T1000 (cell line): ENCODE measurements at regions not wholly inside any gene's neighbourhood (a gene's known extent, or its start where the extent isn't known, plus 50 kb on each side); places are given as distances from the start of the nearest gene placed in this dataset.
A peak's percentile ranks its signal among the peaks of the same experiment; 100 is the strongest.

Experiments used
- DNase-seq: peaks from one replicate; lab custom pipeline; 2025; ENCODE audit warnings: mixed read lengths; lab: John Stamatoyannopoulos, UW

DNA sequence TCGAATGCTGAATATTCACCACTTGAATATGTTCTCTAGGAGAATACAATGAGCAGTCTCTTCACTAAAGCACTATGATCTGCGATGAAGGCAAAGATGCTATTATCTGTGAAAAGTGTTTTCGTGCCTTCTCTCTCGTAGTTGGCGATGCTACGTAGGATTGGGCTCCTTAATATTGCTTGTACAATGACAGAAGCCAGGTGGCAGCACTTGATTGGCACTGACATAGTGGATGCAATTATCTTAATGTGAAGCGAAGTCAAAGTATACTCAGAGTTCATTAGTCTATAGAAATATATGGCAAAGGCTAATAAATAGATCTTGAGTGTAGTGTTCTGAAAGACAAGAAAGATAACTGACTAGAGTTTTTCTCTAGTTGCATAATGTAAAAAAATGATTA is 1135.7 kb upstream of the AGA start:
- DNase-seq = no peak

- DNase-seq = no peak
Observed at GRCh38 chr4:178595500-178596138, 1153.4 kb upstream of the AGA start.

DNA sequence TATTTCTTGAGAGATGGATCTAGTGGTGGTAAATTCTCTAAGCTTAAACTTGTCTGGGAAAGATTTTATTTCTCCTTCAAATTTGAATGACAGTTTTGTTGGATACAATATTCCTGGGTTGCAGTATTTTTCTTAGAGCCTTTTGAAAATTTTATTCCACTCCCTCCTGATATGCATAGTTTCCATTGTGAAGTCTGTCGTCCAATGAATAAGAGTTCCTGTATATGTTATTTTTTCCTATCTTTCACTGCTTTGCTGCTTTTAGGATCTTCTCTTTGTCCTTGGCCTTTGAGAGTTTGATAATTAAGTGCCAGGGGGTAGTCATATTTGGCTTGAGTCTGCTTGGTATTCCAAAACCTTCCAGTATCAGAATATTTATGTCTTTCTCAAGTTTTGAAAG is 1156.4 kb upstream of the AGA start:
- DNase-seq = no peak

DNA sequence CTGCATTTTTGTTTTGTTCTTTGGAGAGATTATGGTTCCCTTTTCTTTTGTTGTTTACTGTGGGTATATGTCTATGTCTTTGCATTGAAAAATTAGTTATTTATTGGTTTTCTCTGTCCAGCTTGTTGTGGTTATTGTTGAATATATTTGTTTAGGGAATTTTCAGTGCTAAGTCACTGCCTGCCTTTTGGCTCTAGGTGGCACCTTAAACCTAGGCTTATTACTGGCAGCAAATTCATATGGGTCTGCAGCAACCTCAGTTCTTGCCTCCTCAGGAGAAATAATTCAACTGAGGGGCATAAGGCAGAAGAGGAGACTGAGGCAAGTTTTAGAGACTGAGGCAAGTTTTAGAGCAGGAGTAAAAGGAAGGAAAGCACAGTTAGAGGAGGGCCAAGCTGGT is 1157.3 kb upstream of the AGA start:
- DNase-seq = no peak

DNA sequence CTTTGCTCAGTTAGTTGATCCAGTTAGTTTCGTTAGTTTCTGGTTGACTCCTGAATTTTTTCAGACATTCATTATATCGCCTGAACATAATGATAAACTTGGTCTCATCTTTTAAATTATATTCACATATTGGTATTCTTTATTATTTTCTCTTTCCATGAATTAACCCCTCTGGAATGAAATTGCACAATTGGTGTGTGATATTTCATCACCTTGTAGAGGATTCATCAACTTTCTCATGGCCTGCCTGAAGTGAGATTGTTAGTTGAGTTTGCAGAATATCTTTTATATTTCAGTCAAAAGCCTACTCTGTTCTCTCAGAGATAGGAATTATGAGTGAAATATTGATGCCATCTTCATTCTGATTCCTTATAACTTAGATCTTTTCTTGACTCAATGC is 1160.6 kb upstream of the AGA start:
- DNase-seq = no peak

- DNase-seq = no peak
Observed at GRCh38 chr4:178611062-178611461, 1168.8 kb upstream of the AGA start.

- DNase-seq = no peak
Observed at GRCh38 chr4:178612733-178613132, 1170.5 kb upstream of the AGA start.

DNA sequence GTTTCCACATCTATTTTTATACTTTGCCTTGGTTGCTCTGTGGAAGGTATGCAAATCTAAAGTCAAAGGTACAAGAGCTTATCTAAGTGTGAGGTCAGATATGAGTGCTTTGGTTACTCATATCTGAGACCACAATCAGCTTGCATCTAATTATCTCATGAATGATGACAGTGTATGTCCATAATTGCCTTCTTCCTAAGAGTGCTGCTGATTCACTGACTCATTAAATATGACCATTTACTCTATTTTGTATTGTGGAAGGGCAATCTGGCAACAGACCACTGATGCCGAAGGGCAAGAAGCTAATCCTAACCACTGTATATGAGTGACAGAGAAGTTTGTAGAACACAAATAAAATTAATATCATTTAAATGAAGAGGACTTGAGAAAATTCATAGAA is 1190.2 kb upstream of the AGA start:
- DNase-seq = peak; percentile 39

DNA sequence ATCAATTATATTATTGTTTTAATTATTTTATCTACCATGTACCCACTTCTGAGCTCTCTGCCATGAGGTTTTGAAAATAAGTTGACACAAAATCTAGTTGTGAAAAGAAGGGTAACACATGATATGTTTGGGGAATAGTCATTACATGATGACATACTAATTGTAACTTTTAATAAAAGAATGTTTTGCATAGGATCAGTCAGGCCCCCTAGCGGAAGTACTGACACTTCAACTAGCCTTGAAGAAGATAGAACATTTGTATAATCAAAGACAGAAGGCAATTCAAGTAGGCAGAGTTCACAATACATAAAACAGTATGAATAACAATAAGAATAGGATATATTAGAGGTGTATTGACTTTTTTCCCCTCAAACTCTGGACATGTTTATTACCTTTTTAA is 1191.0 kb upstream of the AGA start:
- no peak for DNase-seq

GRCh38 chr4:178664621-178665020 is 1222.4 kb upstream of the AGA start:
- no peak for DNase-seq

GRCh38 chr4:178665916-178666315 is 1223.7 kb upstream of the AGA start:
- no peak for DNase-seq

GRCh38 chr4:178671766-178672165 is 1229.5 kb upstream of the AGA start:
- no peak for DNase-seq

DNA sequence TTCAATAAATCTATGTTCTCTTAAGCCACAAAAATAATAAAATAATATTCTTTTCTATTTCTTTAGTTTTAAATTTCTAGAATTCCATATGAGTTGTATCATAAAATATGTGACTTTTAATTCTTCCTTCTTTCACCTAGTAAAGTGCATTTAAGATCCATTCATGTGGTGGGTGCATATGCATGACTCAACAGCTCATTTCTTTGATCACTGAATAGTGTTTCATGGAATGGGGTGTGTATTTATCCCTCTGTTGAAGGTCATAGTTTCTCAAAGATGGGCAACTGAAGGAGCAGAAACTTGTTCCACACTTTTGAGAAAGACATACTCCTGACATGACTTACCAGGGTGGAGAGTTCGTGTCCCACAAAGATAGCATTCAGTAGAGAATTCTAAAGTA is 1230.3 kb upstream of the AGA start:
- DNase-seq = no peak

- no peak for DNase-seq
Observed at GRCh38 chr4:178681871-178682270, 1239.6 kb upstream of the AGA start.

DNA sequence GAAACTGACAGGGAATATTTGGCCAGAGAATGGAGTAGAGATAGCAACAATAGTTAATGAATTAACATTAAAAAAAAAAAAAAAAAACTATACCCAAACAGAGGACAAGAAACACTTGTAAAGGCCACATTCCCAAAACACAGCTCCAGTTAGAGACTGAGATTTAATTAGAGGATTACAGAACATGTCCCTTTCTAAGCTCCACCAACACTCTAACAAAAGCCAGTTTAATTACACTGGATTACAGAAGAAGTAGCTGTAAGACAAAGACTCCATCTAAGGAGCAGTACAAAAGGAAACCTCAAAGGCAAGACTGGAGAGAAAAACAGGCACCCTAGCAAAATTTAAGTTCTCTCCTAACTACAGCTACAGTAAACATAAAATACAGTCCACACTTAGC is 1247.7 kb upstream of the AGA start:
- no peak for DNase-seq

GRCh38 chr4:178693816-178694215 is 1251.6 kb upstream of the AGA start:
- DNase-seq = no peak

GRCh38 chr4:178696515-178696914 is 1254.3 kb upstream of the AGA start:
- no peak for DNase-seq

GRCh38 chr4:178712486-178712885 is 1270.2 kb upstream of the AGA start:
- DNase-seq = no peak

DNA sequence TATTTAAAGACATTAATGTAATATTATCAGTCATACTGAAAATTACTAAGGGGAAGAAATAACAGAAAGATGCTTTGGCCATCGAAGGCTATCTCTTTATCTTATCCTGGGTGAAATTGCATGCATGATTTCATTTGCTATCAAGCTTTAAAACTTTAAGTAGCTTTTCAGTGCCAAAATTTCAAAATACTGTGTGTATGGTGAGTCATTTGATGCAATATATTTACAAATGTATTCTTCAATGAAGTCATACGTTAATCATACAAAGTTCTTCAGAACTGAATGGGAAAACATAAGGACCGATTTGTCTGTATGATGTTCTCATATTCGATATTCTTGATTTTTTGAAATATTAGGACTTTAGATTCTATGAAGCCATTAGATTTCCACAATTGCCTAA is 1295.8 kb upstream of the AGA start:
- DNase-seq = no peak

- DNase-seq = no peak
Observed at GRCh38 chr4:178745203-178745602, 1303.0 kb upstream of the AGA start.

GRCh38 chr4:178752954-178753525 is 1310.8 kb upstream of the AGA start:
- DNase-seq = no peak

- no peak for DNase-seq
Observed at GRCh38 chr4:178778496-178778895, 1336.3 kb upstream of the AGA start.

- no peak for DNase-seq
Observed at GRCh38 chr4:178781779-178782178, 1339.5 kb upstream of the AGA start.

GRCh38 chr4:178784491-178784890 is 1342.3 kb upstream of the AGA start:
- DNase-seq = no peak
